ENCODE measurements at regions not wholly inside any gene's neighbourhood (a gene's known extent, or its start where the extent isn't known, plus 50 kb on each side); places are given as distances from the start of the nearest gene placed in this dataset.
"Not testable (repeated sequence)": the region's sequence is repeated elsewhere in the genome, so short reads cannot be mapped to it uniquely, and the experiment has no call there.

DNA sequence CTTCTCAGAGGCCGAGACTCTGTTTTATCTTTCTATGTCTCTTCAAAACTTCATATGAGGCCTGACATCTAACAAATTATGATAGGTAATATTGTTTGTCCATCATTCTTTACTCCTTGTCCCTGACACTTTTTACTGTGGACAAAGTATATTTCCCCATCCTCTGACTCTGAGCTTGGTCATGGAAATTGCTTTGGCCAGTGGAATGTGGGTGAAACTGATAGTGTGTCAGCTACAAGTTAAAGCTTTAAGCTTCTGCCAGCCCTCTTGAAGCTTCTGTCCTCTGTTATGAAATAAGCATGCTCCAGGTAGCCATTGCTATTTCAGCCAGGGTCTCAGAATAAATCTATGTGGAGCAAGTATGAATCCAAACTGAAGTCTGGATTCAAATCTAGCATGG lies 604.6 kb downstream of the BCOR start:
- Histone ChIP-seq H3K36me3 (ENCODE audit: control insufficient read depth, insufficient read depth, low read length) (no peaks in the 10 kb centered on the region), H3K9ac (ENCODE audit: insufficient read depth in 1 of 2, low read depth in 2 of 2, low read length in 2 of 2) (no peak overlapping the region), H3K9me3 (replicated peaks; ENCODE audit: control insufficient read depth, insufficient read depth, low read depth, low read length) (no peaks in the 10 kb centered on the region), H4K20me1 (replicated peaks; ENCODE audit: control insufficient read depth, insufficient read depth, low read length) (no peaks in the 10 kb centered on the region), H3K4me1 (replicated peaks in 1 of 2; ENCODE audit: control insufficient read depth in 2 of 2, insufficient read depth in 2 of 2, low read length in 2 of 2) (peaks cover 10 to 31% of the 10 kb centered on the region in 2 experiments; a peak in 3 of 5 replicates), H3K9me1 (ENCODE audit: control insufficient read depth, insufficient read depth, low read length) (no peaks in the 10 kb centered on the region), H2AFZ (ENCODE audit: low read depth, low read length) (peak overlapping the region; percentile 76), H3K79me2 (ENCODE audit: control insufficient read depth, insufficient read depth, low read length) (no peaks in the 10 kb centered on the region), H3K27me3 (ENCODE audit: control insufficient read depth in 2 of 2, insufficient read depth in 2 of 2, low read length in 2 of 2) (no peaks in the 10 kb centered on the region), H3K4me3 (no peak overlapping the region), H3K4me2 (ENCODE audit: insufficient read depth, low read length) (no peak overlapping the region), H3K27ac (ENCODE audit: extremely low read depth, low read depth, low read length) (peak overlapping the region; percentile 75; the same call in 2 of the 3 replicates)
- no peak for ATAC-seq
- 44% methylated on average over 1 of the region's 1 CpG for WGBS (ENCODE audit: insufficient coverage, low coverage, missing lambda C conversion rate)
- ChIA-PET CTCF (ENCODE audit: low intra/inter-chr PET ratio) (no interaction called here), POLR2A (interaction anchor here (0.6 kb wide), 1 partner anchor 32 kb away, joined by 3 read pairs; no protein-coding TSS in a partner anchor)
- no peak for FAIRE-seq
- in situ Hi-C loops (cut with MboI) (no loop called here), intact Hi-C loops (cut with micrococcal nuclease) (no loop called here)
- DNase-seq (ENCODE audit: extremely low read depth in 1 of 4, low spot score in 3 of 4), result no peak
- BruUV-seq (replicated peaks), result no TSS peak
- TF ChIP-seq AFF1 (IDR thresholded peaks at IDR 0.05; ENCODE audit: low read depth in 1 of 2, partially characterized antibody in 2 of 2), result no peak
- TF ChIP-seq, protein P1, sequence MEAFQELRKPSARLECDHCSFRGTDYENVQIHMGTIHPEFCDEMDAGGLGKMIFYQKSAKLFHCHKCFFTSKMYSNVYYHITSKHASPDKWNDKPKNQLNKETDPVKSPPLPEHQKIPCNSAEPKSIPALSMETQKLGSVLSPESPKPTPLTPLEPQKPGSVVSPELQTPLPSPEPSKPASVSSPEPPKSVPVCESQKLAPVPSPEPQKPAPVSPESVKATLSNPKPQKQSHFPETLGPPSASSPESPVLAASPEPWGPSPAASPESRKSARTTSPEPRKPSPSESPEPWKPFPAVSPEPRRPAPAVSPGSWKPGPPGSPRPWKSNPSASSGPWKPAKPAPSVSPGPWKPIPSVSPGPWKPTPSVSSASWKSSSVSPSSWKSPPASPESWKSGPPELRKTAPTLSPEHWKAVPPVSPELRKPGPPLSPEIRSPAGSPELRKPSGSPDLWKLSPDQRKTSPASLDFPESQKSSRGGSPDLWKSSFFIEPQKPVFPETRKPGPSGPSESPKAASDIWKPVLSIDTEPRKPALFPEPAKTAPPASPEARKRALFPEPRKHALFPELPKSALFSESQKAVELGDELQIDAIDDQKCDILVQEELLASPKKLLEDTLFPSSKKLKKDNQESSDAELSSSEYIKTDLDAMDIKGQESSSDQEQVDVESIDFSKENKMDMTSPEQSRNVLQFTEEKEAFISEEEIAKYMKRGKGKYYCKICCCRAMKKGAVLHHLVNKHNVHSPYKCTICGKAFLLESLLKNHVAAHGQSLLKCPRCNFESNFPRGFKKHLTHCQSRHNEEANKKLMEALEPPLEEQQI (IDR thresholded peaks at IDR 0.05), result no peak
- TF ChIP-seq ZNF316 (IDR thresholded peaks at IDR 0.05), result no peak
- no peak for TF ChIP-seq SRSF9 (IDR thresholded peaks at IDR 0.05; ENCODE audit: borderline replicate concordance, low read depth, low read length)
- no peak for TF ChIP-seq ZNF586 (CRISPR knock-in tag; conservative IDR thresholded peaks at IDR 0.05)
- TF ChIP-seq ZNF165 (CRISPR knock-in tag; IDR thresholded peaks at IDR 0.05; ENCODE audit: borderline replicate concordance), result no peak
- TF ChIP-seq RUNX1 (IDR thresholded peaks at IDR 0.05; ENCODE audit: low read depth), result no peak
- no peak for TF ChIP-seq ZBTB8A (IDR thresholded peaks at IDR 0.05; ENCODE audit: partially characterized antibody)
- no peak for TF ChIP-seq SNIP1 (IDR thresholded peaks at IDR 0.05; ENCODE audit: low read depth)
- no peak for TF ChIP-seq MEF2D (tag; conservative IDR thresholded peaks at IDR 0.05; ENCODE audit: low read depth)

DNA sequence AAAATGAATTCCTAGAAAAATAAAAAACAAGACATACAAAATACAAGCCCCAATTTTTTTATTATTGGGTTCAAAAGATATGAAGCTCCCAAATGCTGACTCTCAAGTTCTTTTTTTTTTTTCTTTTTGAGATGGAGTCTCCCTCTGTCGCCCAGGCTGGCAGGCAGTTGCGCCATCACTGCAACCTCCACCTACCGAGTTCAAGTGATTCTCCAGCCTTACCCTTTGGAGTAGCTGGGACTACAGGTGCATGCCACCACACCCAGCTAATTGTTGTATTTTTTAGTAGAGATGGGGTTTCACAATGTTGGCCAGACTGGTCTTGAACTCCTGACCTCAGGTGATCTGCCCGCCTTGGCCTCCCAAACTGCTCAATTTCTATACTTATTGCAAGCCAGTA lies 600.6 kb downstream of the BCOR start:
- peaks cover 7 to 13% of the 10 kb centered on the region in 2 experiments; a peak in 3 of 5 replicates for H3K4me1 ChIP-seq (replicated peaks in 1 of 2; ENCODE audit: control insufficient read depth in 2 of 2, insufficient read depth in 2 of 2, low read length in 2 of 2)
- H3K4me3 ChIP-seq; H3K36me3 ChIP-seq (ENCODE audit: control insufficient read depth, insufficient read depth, low read length); H3K79me2 ChIP-seq (ENCODE audit: control insufficient read depth, insufficient read depth, low read length); CTCF ChIA-PET (ENCODE audit: low intra/inter-chr PET ratio); DNase-seq (ENCODE audit: extremely low read depth in 1 of 4, low spot score in 3 of 4); H3K9ac ChIP-seq (ENCODE audit: insufficient read depth in 1 of 2, low read depth in 2 of 2, low read length in 2 of 2); in situ Hi-C loops (cut with MboI); ATAC-seq; POLR2A ChIA-PET; H4K20me1 ChIP-seq (replicated peaks; ENCODE audit: control insufficient read depth, insufficient read depth, low read length); H3K27me3 ChIP-seq (ENCODE audit: control insufficient read depth in 2 of 2, insufficient read depth in 2 of 2, low read length in 2 of 2); FAIRE-seq; BruUV-seq (replicated peaks); H3K4me2 ChIP-seq (ENCODE audit: insufficient read depth, low read length); intact Hi-C loops (cut with micrococcal nuclease); H3K9me3 ChIP-seq (replicated peaks; ENCODE audit: control insufficient read depth, insufficient read depth, low read depth, low read length); H2AFZ ChIP-seq (ENCODE audit: low read depth, low read length); H3K9me1 ChIP-seq (ENCODE audit: control insufficient read depth, insufficient read depth, low read length); H3K27ac ChIP-seq (ENCODE audit: extremely low read depth, low read depth, low read length): not testable (repeated sequence)
- 25% methylated on average over 4 of the region's 4 CpGs for WGBS (ENCODE audit: insufficient coverage, low coverage, missing lambda C conversion rate)
